ENCODE measurements at regions not wholly inside any gene's neighbourhood (a gene's known extent, or its start where the extent isn't known, plus 50 kb on each side); places are given as distances from the start of the nearest gene placed in this dataset.

DNA sequence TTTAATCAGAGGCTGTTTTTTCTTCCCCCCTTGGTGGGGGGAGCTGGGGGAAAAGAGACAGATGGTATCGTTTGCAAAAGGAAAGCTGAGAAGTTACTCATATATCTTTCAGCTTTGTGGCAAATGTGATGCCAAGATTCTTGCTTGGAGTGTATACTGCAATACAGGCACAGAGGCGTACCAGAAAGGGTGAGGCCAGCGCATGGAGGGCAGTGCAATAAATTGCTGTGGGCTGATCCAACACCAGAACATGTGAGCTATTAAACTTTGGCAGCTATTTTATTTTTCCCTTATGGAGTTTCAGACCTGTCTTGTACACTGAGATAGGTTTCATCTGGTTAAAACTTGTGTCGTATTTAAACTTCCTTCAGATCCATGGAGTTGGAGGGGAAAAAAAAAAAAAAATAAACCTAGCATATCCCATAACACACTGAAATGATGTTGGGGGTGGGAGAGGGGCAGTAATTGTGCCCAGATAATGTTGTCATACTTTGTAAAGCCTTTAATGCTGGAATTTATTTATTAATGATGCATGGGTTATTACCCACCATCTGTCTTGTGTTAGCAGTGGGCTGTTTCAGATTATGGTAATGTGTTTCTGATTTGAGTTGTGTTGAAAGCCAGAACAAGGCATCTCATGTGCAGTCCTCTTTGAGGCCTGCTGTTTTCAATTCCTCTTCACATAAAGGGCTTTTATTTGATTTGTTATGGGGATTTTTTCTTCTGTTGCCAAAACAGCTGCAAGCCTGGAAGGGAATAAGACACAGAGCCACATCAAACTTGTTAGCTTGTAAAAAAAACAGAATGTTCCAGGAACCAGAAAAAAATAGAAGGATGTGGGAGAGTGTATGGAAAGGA, 891.3 kb downstream of the TLE1 start:
- peak; percentile 78 for ATAC-seq
- H3K27me3 ChIP-seq: no peaks in the 10 kb centered on the region
- peaks cover 0 to 8% of the 10 kb centered on the region in 2 donors for H3K9me3 ChIP-seq
- no peaks in the 10 kb centered on the region for H3K36me3 ChIP-seq
- H3K4me1 ChIP-seq: no peaks in the 10 kb centered on the region
- DNase-seq: peak in 3 of 4 donors; percentile 44 to 94 (median 90)
- intact Hi-C loops (cut with DNase I): no loop called here
- no peak overlapping the region for H3K4me3 ChIP-seq
- no peak for TF ChIP-seq CTCF (IDR thresholded peaks at IDR 0.05)
- H3K27ac ChIP-seq: no peak overlapping the region

- Histone ChIP-seq H3K36me3 (no peaks in the 10 kb centered on the region), H3K27ac (peak overlapping the region in 1 of 2 donors; percentile 70), H3K4me3 (no peak overlapping the region), H3K27me3 (no peaks in the 10 kb centered on the region), H3K9me3 (peaks cover 0 to 8% of the 10 kb centered on the region in 2 donors), H3K4me1 (peaks cover 0 to under 1% of the 10 kb centered on the region in 2 donors)
- DNase-seq: peak in 2 of 4 donors; percentile 26 to 47
- intact Hi-C loops (cut with DNase I): no loop called here
- no peak for TF ChIP-seq CTCF (IDR thresholded peaks at IDR 0.05)
- peak; percentile 41 for ATAC-seq
Measured at GRCh38 chr9:80797101-80797829, 892.1 kb downstream of the TLE1 start.

DNA sequence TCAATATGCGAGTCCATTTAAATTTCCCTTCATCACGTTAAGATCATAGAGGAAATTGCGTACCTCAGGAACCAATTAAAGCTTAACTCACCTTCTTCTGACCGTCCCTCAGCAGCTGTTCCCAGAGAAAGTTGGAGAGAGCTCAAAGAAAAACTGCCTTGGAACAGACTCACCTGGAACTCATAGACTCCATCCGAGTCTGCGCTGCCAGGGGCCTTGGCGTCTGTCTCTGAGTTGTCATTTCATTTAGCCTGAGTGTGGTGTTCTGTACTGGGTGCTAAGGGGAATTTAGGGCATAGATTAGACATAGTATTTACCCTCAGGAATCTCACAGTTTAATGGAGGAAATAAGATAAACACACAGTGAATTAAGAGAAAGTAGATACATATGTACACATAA, 892.7 kb downstream of the TLE1 start:
- no peaks in the 10 kb centered on the region for H3K27me3 ChIP-seq
- peak overlapping the region in 1 of 2 donors; percentile 70 for H3K27ac ChIP-seq
- H3K9me3 ChIP-seq: peaks cover 0 to 8% of the 10 kb centered on the region in 2 donors
- DNase-seq: no peak
- no peak for ATAC-seq
- H3K4me3 ChIP-seq: no peak overlapping the region
- no peaks in the 10 kb centered on the region for H3K36me3 ChIP-seq
- no peak for TF ChIP-seq CTCF (IDR thresholded peaks at IDR 0.05)
- intact Hi-C loops (cut with DNase I): no loop called here
- peaks cover 0 to 6% of the 10 kb centered on the region in 2 donors for H3K4me1 ChIP-seq

DNA sequence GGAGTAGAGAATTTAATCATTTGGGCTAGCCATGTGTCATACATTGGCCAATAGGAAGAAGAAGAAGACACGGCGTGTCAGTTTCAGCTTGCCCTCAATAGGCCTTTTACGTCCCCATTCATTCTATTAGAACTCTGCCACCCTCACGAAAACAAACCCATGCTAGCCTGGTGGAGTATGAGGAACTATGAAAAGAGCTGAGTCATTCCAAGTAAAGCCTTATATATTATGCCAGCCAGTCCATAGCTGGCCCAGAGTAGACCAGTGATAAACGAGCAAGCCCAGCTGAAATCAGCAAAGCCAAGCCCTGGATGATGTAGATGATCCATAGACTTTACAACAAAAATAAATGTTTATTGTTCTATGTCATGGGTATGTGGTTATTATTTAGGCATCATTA, 895.1 kb downstream of the TLE1 start:
- Histone ChIP-seq H3K9me3 (no peaks in the 10 kb centered on the region), H3K4me3 (no peak overlapping the region), H3K27me3 (no peaks in the 10 kb centered on the region), H3K27ac (no peak overlapping the region), H3K4me1 (peaks cover 0 to 6% of the 10 kb centered on the region in 2 donors), H3K36me3 (no peaks in the 10 kb centered on the region)
- intact Hi-C loops (cut with DNase I): no loop called here
- DNase-seq (no peak), ATAC-seq (no peak)
- TF ChIP-seq CTCF (IDR thresholded peaks at IDR 0.05): no peak

GRCh38 chr9:80793706-80794105, 895.6 kb downstream of the TLE1 start:
- H3K27me3 ChIP-seq: no peaks in the 10 kb centered on the region
- ATAC-seq (no peak), DNase-seq (no peak)
- no peak overlapping the region for H3K4me3 ChIP-seq
- H3K9me3 ChIP-seq: no peaks in the 10 kb centered on the region
- peaks cover 0 to 6% of the 10 kb centered on the region in 2 donors for H3K4me1 ChIP-seq
- no peak for TF ChIP-seq CTCF (IDR thresholded peaks at IDR 0.05)
- intact Hi-C loops (cut with DNase I): no loop called here
- no peaks in the 10 kb centered on the region for H3K36me3 ChIP-seq
- no peak overlapping the region for H3K27ac ChIP-seq

Data from left lung (tissue), 4 donors.